BLaER1 (cell line): ENCODE measurements at regions not wholly inside any gene's neighbourhood (a gene's known extent, or its start where the extent isn't known, plus 50 kb on each side); places are given as distances from the start of the nearest gene placed in this dataset.

Source experiments
- H3K27ac ChIP-seq: shearing (Covaris generic); formaldehyde crosslinking; 2 replicates; pipeline ENCODE4 v1.8.1; 2022
- H3K27me3 ChIP-seq: shearing (Covaris generic); formaldehyde crosslinking; 2 replicates; pipeline ENCODE4 v1.8.1; 2022
- H3K36me3 ChIP-seq: shearing (Covaris generic); formaldehyde crosslinking; 2 replicates; pipeline ENCODE4 v1.8.1; 2022
- H3K4me1 ChIP-seq: shearing (Covaris generic); formaldehyde crosslinking; 2 replicates; pipeline ENCODE4 v1.8.1; 2022
- H3K4me2 ChIP-seq: shearing (Covaris generic); formaldehyde crosslinking; 2 replicates; pipeline ENCODE4 v1.8.1; 2022
- H3K4me3 ChIP-seq: shearing (Covaris generic); formaldehyde crosslinking; 2 replicates; pipeline ENCODE4 v1.8.1; 2022
- H3K9ac ChIP-seq: shearing (Covaris generic); formaldehyde crosslinking; 2 replicates; pipeline ENCODE4 v1.8.1; 2022
- H3K9me3 ChIP-seq: shearing (Covaris generic); formaldehyde crosslinking; 2 replicates; pipeline ENCODE4 v1.8.1; 2022
- H4K20me1 ChIP-seq: shearing (Covaris generic); formaldehyde crosslinking; 2 replicates; pipeline ENCODE4 v1.8.1; 2022
- Cebpa-rat ChIP-seq: shearing (Covaris generic); IDR thresholded peaks from 2 replicates; pipeline ENCODE4 v1.8.1; 2022

GRCh38 chr16:85422196-85422631, 190.9 kb upstream of the GSE1 start:
- no peak for TF ChIP-seq Cebpa-rat
- peak overlapping the region; percentile 44 for H3K4me2 ChIP-seq
- no peaks in the 10 kb centered on the region for H3K36me3 ChIP-seq
- H3K27ac ChIP-seq, result no peak overlapping the region
- peaks cover 84% of the 10 kb centered on the region for H3K4me1 ChIP-seq
- H3K9ac ChIP-seq, result no peak overlapping the region
- H4K20me1 ChIP-seq, result no peaks in the 10 kb centered on the region
- no peaks in the 10 kb centered on the region for H3K9me3 ChIP-seq
- H3K27me3 ChIP-seq, result no peaks in the 10 kb centered on the region
- H3K4me3 ChIP-seq, result no peak overlapping the region

GRCh38 chr16:85422632-85423550, 190.2 kb upstream of the GSE1 start:
- H3K4me3 ChIP-seq, result no peak overlapping the region
- H4K20me1 ChIP-seq, result no peaks in the 10 kb centered on the region
- H3K9ac ChIP-seq, result no peak overlapping the region
- peaks cover 84% of the 10 kb centered on the region for H3K4me1 ChIP-seq
- H3K27ac ChIP-seq, result no peak overlapping the region
- H3K27me3 ChIP-seq, result no peaks in the 10 kb centered on the region
- H3K4me2 ChIP-seq, result peak overlapping the region; percentile 44
- no peaks in the 10 kb centered on the region for H3K36me3 ChIP-seq
- H3K9me3 ChIP-seq, result no peaks in the 10 kb centered on the region
- no peak for TF ChIP-seq Cebpa-rat

- Histone ChIP-seq H3K9ac (no peak overlapping the region), H3K27ac (no peak overlapping the region), H3K27me3 (no peaks in the 10 kb centered on the region), H3K4me1 (peaks cover 84% of the 10 kb centered on the region), H3K36me3 (no peaks in the 10 kb centered on the region), H3K9me3 (no peaks in the 10 kb centered on the region), H3K4me3 (no peak overlapping the region), H4K20me1 (no peaks in the 10 kb centered on the region), H3K4me2 (no peak overlapping the region)
- TF ChIP-seq Cebpa-rat, result no peak
Observed at GRCh38 chr16:85423631-85424030, 189.5 kb upstream of the GSE1 start.

GRCh38 chr16:85424260-85425073, 188.7 kb upstream of the GSE1 start:
- no peaks in the 10 kb centered on the region for H3K27me3 ChIP-seq
- H3K9ac ChIP-seq, result no peak overlapping the region
- no peak for TF ChIP-seq Cebpa-rat
- peaks cover 84% of the 10 kb centered on the region for H3K4me1 ChIP-seq
- H3K9me3 ChIP-seq, result no peaks in the 10 kb centered on the region
- peak overlapping the region; percentile 71 for H3K4me2 ChIP-seq
- no peaks in the 10 kb centered on the region for H3K36me3 ChIP-seq
- H3K4me3 ChIP-seq, result no peak overlapping the region
- no peak overlapping the region for H3K27ac ChIP-seq
- H4K20me1 ChIP-seq, result no peaks in the 10 kb centered on the region

- no peak overlapping the region for H3K9ac ChIP-seq
- H3K4me3 ChIP-seq, result no peak overlapping the region
- H4K20me1 ChIP-seq, result 0 out of 2 replicates have a peak, but pooled peaks cover under 1% of the 10 kb centered on the region
- H3K4me1 ChIP-seq, result peaks cover 84% of the 10 kb centered on the region
- no peaks in the 10 kb centered on the region for H3K9me3 ChIP-seq
- no peak overlapping the region for H3K27ac ChIP-seq
- H3K36me3 ChIP-seq, result no peaks in the 10 kb centered on the region
- H3K27me3 ChIP-seq, result no peaks in the 10 kb centered on the region
- no peak for TF ChIP-seq Cebpa-rat
- peak overlapping the region; percentile 71 for H3K4me2 ChIP-seq
Observed at GRCh38 chr16:85425074-85425662, 188.0 kb upstream of the GSE1 start.

GRCh38 chr16:85426806-85427205, 186.3 kb upstream of the GSE1 start:
- Histone ChIP-seq H4K20me1 (0 out of 2 replicates have a peak, but pooled peaks cover 5% of the 10 kb centered on the region), H3K27ac (no peak overlapping the region), H3K9ac (no peak overlapping the region), H3K4me2 (no peak overlapping the region), H3K27me3 (no peaks in the 10 kb centered on the region), H3K9me3 (no peaks in the 10 kb centered on the region), H3K4me3 (no peak overlapping the region), H3K36me3 (no peaks in the 10 kb centered on the region), H3K4me1 (peaks cover 84% of the 10 kb centered on the region)
- TF ChIP-seq Cebpa-rat, result no peak

- Histone ChIP-seq H3K9me3 (no peaks in the 10 kb centered on the region), H3K4me2 (peak overlapping the region; percentile 77), H3K4me1 (peaks cover 84% of the 10 kb centered on the region), H3K27me3 (no peaks in the 10 kb centered on the region), H3K9ac (no peak overlapping the region), H3K36me3 (no peaks in the 10 kb centered on the region), H3K4me3 (no peak overlapping the region), H4K20me1 (0 out of 2 replicates have a peak, but pooled peaks cover 5% of the 10 kb centered on the region), H3K27ac (no peak overlapping the region)
- TF ChIP-seq Cebpa-rat, result no peak
Observed at GRCh38 chr16:85428168-85428898, 184.8 kb upstream of the GSE1 start.

GRCh38 chr16:85428899-85429775, 184.0 kb upstream of the GSE1 start:
- peaks cover 85% of the 10 kb centered on the region for H3K4me1 ChIP-seq
- H3K27ac ChIP-seq, result no peak overlapping the region
- no peaks in the 10 kb centered on the region for H3K27me3 ChIP-seq
- TF ChIP-seq Cebpa-rat, result no peak
- no peaks in the 10 kb centered on the region for H3K9me3 ChIP-seq
- no peaks in the 10 kb centered on the region for H3K36me3 ChIP-seq
- H4K20me1 ChIP-seq, result 0 out of 2 replicates have a peak, but pooled peaks cover 5% of the 10 kb centered on the region
- H3K4me2 ChIP-seq, result peak overlapping the region; percentile 77
- no peak overlapping the region for H3K4me3 ChIP-seq
- H3K9ac ChIP-seq, result no peak overlapping the region
